ENCODE measurements at regions not wholly inside any gene's neighbourhood (a gene's known extent, or its start where the extent isn't known, plus 50 kb on each side); places are given as distances from the start of the nearest gene placed in this dataset.

DNA sequence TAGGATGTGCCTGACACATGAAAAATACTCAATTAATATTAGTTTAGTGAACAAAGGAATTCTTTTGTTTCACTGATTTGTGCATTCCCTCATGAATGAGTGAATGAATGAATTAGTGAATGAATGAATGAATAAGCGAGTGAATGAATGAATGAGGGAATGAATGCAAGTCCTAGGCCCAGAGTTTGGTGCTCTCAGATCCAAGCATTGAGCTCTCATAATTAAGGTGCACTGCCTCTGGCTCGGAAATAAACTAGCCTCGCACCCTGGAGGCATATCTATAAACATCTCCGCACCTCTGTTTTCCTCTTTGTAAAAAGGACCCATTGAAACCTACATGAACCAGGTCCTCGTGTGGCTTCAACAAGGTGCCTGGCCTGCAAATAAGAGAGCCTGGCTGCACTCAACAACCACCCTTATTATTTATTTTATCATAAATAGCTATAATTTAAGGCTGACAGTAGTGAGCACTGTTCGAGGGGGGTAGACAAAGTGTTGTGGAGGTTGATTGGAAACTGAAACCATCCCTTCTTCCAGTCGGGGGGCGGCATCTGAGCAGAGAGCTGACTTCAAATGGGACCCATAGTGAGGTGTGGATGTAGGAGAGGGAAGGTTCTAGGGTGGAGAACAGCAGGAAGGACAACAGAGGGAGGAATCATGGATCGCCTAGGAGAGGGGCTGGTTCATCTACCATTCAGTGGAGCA is 316.8 kb downstream of the BCL11B start:
- Histone ChIP-seq H3K27me3 (ENCODE audit: control insufficient read depth, insufficient read depth, low read length) (no peaks in the 10 kb centered on the region), H3K79me2 (no peaks in the 10 kb centered on the region), H3K4me1 (no peaks in the 10 kb centered on the region), H3K4me3 (ENCODE audit: low read depth, low read length) (no peak overlapping the region), H2AFZ (no peak overlapping the region), H3K9me3 (ENCODE audit: control insufficient read depth, low read length) (no peaks in the 10 kb centered on the region), H3K36me3 (ENCODE audit: control insufficient read depth, insufficient read depth, low read length) (no peaks in the 10 kb centered on the region), H3K4me2 (ENCODE audit: low read length) (no peak overlapping the region), H3K9ac (no peak overlapping the region), H3K27ac (no peak overlapping the region)
- TF ChIP-seq, protein P1, sequence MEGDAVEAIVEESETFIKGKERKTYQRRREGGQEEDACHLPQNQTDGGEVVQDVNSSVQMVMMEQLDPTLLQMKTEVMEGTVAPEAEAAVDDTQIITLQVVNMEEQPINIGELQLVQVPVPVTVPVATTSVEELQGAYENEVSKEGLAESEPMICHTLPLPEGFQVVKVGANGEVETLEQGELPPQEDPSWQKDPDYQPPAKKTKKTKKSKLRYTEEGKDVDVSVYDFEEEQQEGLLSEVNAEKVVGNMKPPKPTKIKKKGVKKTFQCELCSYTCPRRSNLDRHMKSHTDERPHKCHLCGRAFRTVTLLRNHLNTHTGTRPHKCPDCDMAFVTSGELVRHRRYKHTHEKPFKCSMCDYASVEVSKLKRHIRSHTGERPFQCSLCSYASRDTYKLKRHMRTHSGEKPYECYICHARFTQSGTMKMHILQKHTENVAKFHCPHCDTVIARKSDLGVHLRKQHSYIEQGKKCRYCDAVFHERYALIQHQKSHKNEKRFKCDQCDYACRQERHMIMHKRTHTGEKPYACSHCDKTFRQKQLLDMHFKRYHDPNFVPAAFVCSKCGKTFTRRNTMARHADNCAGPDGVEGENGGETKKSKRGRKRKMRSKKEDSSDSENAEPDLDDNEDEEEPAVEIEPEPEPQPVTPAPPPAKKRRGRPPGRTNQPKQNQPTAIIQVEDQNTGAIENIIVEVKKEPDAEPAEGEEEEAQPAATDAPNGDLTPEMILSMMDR (IDR thresholded peaks at IDR 0.05): no peak

DNA sequence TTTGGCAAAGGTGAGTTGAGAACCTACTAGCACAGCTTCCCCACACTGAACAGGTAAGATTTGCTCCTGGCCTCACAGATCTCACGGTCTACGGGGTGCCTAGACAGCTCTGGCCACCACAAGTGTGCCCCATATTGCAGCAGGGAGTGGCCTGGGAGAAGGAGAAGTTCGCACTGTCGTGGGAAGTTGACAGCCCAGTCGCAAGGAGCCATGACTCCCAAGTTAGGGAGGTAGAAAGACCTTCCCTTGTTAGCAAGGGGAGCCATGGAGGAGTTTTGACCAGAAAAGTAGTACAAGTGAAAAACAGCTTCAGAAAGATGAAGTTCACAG is 316.3 kb downstream of the BCL11B start:
- no peaks in the 10 kb centered on the region for H3K36me3 ChIP-seq (ENCODE audit: control insufficient read depth, insufficient read depth, low read length)
- H3K4me2 ChIP-seq (ENCODE audit: low read length): no peak overlapping the region
- no peak overlapping the region for H3K4me3 ChIP-seq (ENCODE audit: low read depth, low read length)
- H3K27me3 ChIP-seq (ENCODE audit: control insufficient read depth, insufficient read depth, low read length): no peaks in the 10 kb centered on the region
- TF ChIP-seq, protein P1 (IDR thresholded peaks at IDR 0.05): no peak
- no peaks in the 10 kb centered on the region for H3K79me2 ChIP-seq
- no peak overlapping the region for H2AFZ ChIP-seq
- no peaks in the 10 kb centered on the region for H3K4me1 ChIP-seq
- no peak overlapping the region for H3K27ac ChIP-seq
- no peaks in the 10 kb centered on the region for H3K9me3 ChIP-seq (ENCODE audit: control insufficient read depth, low read length)
- no peak overlapping the region for H3K9ac ChIP-seq

DNA sequence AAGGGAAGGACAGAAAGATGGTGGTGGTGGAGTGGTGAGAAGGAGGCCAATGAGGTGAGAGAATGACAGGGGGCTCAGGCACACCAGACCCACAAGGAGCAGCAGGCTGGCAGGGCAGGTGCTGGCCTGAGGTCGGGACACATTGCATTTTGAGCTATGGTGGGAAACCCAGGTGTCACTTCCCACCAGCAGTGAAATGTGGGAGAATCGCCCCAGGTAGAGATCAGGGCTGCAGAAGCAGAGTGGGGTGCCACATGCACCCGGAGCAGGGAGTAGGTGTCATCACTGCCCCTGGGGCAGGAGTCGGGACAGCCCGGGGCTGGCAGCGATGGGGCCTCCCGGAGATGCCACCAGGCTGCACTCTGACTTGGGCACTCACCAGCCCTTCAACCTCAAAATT is 315.8 kb downstream of the BCL11B start:
- no peaks in the 10 kb centered on the region for H3K27me3 ChIP-seq (ENCODE audit: control insufficient read depth, insufficient read depth, low read length)
- no peak overlapping the region for H3K4me3 ChIP-seq (ENCODE audit: low read depth, low read length)
- no peaks in the 10 kb centered on the region for H3K36me3 ChIP-seq (ENCODE audit: control insufficient read depth, insufficient read depth, low read length)
- H3K9me3 ChIP-seq (ENCODE audit: control insufficient read depth, low read length): no peaks in the 10 kb centered on the region
- H2AFZ ChIP-seq: no peak overlapping the region
- no peak overlapping the region for H3K9ac ChIP-seq
- no peaks in the 10 kb centered on the region for H3K4me1 ChIP-seq
- H3K79me2 ChIP-seq: no peaks in the 10 kb centered on the region
- no peak overlapping the region for H3K27ac ChIP-seq
- TF ChIP-seq, protein P1 (IDR thresholded peaks at IDR 0.05): no peak
- H3K4me2 ChIP-seq (ENCODE audit: low read length): no peak overlapping the region

DNA sequence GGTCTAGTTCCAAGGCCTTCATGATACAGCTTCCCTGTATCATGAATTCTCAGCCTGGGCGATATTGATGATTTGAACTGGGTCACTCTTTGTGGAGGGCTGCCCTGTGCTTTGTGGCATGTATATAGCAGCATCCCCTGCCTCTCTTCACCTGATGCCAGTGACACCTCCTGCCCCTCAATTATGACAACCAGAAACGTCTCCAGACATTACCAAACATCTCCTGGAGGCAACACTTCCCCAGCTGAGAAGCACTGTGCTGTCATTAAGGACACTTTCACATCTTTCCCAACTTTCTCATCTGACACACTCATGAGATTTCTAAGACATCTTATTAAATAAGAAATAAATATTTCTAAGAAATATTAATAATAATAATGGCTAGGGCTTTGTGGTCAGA is 315.3 kb downstream of the BCL11B start:
- TF ChIP-seq, protein P1 (IDR thresholded peaks at IDR 0.05): no peak
- no peak overlapping the region for H3K9ac ChIP-seq
- H3K27me3 ChIP-seq (ENCODE audit: control insufficient read depth, insufficient read depth, low read length): no peaks in the 10 kb centered on the region
- no peaks in the 10 kb centered on the region for H3K9me3 ChIP-seq (ENCODE audit: control insufficient read depth, low read length)
- H3K36me3 ChIP-seq (ENCODE audit: control insufficient read depth, insufficient read depth, low read length): no peaks in the 10 kb centered on the region
- no peak overlapping the region for H2AFZ ChIP-seq
- no peak overlapping the region for H3K4me3 ChIP-seq (ENCODE audit: low read depth, low read length)
- no peaks in the 10 kb centered on the region for H3K79me2 ChIP-seq
- no peak overlapping the region for H3K27ac ChIP-seq
- H3K4me2 ChIP-seq (ENCODE audit: low read length): no peak overlapping the region
- H3K4me1 ChIP-seq: no peaks in the 10 kb centered on the region
